ENCODE measurements at regions not wholly inside any gene's neighbourhood (a gene's known extent, or its start where the extent isn't known, plus 50 kb on each side); places are given as distances from the start of the nearest gene placed in this dataset.
"Not testable (repeated sequence)": the region's sequence is repeated elsewhere in the genome, so short reads cannot be mapped to it uniquely, and the experiment has no call there.

- no peak overlapping the region for H3K4me3 Mint-ChIP-seq
- H3K27ac Mint-ChIP-seq, result no peak overlapping the region
- no peaks in the 10 kb centered on the region for H3K4me1 Mint-ChIP-seq
- DNase-seq, result no peak
- no peaks in the 10 kb centered on the region for H3K27me3 Mint-ChIP-seq
- CTCF ChIA-PET, result no interaction called here
- no peaks in the 10 kb centered on the region for H3K36me3 Mint-ChIP-seq
- no peaks in the 10 kb centered on the region for H3K9me3 Mint-ChIP-seq
These were observed 603.6 kb downstream of the FBXO15 start for GRCh38 chr18:73544032-73544431.

GRCh38 chr18:73535990-73536389 lies 611.6 kb downstream of the FBXO15 start:
- no peaks in the 10 kb centered on the region for H3K4me1 Mint-ChIP-seq
- DNase-seq, result no peak

GRCh38 chr18:73535189-73535588 lies 612.4 kb downstream of the FBXO15 start:
- DNase-seq, result no peak
- H3K27me3 Mint-ChIP-seq, result no peaks in the 10 kb centered on the region
- H3K4me3 Mint-ChIP-seq, result no peak overlapping the region
- no peaks in the 10 kb centered on the region for H3K36me3 Mint-ChIP-seq
- H3K9me3 Mint-ChIP-seq, result peaks cover 3% of the 10 kb centered on the region
- no peaks in the 10 kb centered on the region for H3K4me1 Mint-ChIP-seq
- CTCF ChIA-PET, result no interaction called here
- no peak overlapping the region for H3K27ac Mint-ChIP-seq

More at GRCh38 chr18:73535990-73536389, 611.6 kb downstream of the FBXO15 start:
- peaks cover 2% of the 10 kb centered on the region for H3K9me3 Mint-ChIP-seq
- H3K27me3 Mint-ChIP-seq, result no peaks in the 10 kb centered on the region
- no peaks in the 10 kb centered on the region for H3K36me3 Mint-ChIP-seq
- CTCF ChIA-PET, result no interaction called here
- H3K27ac Mint-ChIP-seq, result no peak overlapping the region
- no peak overlapping the region for H3K4me3 Mint-ChIP-seq

DNA sequence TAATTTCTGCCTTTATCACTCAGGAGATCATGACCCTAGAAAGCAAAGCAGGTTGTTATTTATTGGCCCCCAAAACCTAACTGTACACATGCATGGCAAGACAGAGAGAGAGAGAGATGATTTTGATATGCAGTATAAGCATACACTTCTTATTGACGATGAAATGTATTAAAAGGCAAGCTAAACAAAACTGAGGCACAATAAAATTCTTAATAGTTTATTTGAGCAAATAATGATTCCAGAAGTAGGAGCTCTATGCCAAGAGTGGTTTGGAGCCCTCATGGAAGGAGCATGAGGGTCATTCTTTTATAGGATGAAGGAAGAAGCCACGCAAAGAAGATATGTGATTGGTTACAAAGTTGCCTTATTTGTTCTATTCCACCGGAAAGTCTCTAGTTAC lies 616.0 kb downstream of the FBXO15 start:
- Mint-ChIP-seq H3K4me1 (no peaks in the 10 kb centered on the region), H3K9me3 (peaks cover 11% of the 10 kb centered on the region), H3K27me3 (no peaks in the 10 kb centered on the region), H3K27ac (no peak overlapping the region), H3K36me3 (no peaks in the 10 kb centered on the region), H3K4me3 (no peak overlapping the region)
- CTCF ChIA-PET, result no interaction called here
- no peak for DNase-seq

GRCh38 chr18:73528066-73528465 lies 619.6 kb downstream of the FBXO15 start:
- Mint-ChIP-seq H3K27me3 (no peaks in the 10 kb centered on the region), H3K9me3 (peaks cover 11% of the 10 kb centered on the region), H3K4me1 (no peaks in the 10 kb centered on the region), H3K36me3 (no peaks in the 10 kb centered on the region), H3K27ac (no peak overlapping the region), H3K4me3 (no peak overlapping the region)
- CTCF ChIA-PET, result no interaction called here
- DNase-seq, result no peak

DNA sequence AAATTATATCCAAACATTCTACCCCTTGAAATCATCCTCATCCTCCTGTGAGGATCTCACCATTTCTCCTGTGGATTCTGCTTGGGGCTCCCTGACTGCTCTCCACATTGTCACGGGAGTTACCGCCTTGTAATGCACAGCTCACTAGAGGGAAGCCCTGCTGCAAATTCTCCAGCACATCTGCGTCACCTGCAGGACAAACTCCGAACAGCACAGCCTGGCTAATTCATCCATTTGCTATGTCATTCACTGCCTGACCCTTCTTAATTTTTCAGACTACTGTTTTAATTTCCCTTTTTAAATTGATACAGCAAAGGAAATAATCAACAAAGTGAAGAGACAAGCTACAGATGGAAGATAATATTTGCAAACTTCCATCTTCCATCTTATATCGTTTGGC lies 627.4 kb downstream of the FBXO15 start:
- H3K4me1 Mint-ChIP-seq, result no peaks in the 10 kb centered on the region
- H3K27ac Mint-ChIP-seq, result no peak overlapping the region
- H3K9me3 Mint-ChIP-seq, result peaks cover 5% of the 10 kb centered on the region
- no peak for DNase-seq
- CTCF ChIA-PET, result no interaction called here
- no peaks in the 10 kb centered on the region for H3K36me3 Mint-ChIP-seq
- H3K4me3 Mint-ChIP-seq, result no peak overlapping the region
- no peaks in the 10 kb centered on the region for H3K27me3 Mint-ChIP-seq

- H3K36me3 Mint-ChIP-seq, H3K27me3 Mint-ChIP-seq, H3K9me3 Mint-ChIP-seq, H3K27ac Mint-ChIP-seq, H3K4me3 Mint-ChIP-seq, DNase-seq, H3K4me1 Mint-ChIP-seq, CTCF ChIA-PET: not testable (repeated sequence)
These were observed 631.6 kb downstream of the FBXO15 start for GRCh38 chr18:73516056-73516455.

DNA sequence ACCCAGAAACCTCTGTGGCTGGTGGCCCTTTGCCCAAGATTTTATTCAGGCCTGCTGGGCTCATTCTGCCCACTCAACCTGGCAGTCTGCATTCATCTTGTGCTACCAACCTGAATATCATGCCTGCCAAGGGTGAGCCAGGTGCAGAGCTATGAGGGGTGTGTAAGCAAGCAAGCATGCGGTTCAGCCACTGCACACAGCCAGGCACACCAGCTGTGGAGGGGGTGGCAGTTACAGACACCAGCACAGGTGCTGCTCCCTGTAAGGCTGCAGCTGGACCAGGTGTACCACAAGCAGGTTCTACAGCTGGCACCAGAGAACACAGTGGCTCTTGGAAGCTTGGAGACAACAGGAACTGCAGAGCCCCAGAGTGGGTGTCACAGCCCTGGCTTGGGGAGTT lies 633.2 kb downstream of the FBXO15 start:
- no peak overlapping the region for H3K27ac Mint-ChIP-seq
- H3K4me3 Mint-ChIP-seq, result no peak overlapping the region
- H3K36me3 Mint-ChIP-seq, result no peaks in the 10 kb centered on the region
- CTCF ChIA-PET, result no interaction called here
- no peaks in the 10 kb centered on the region for H3K4me1 Mint-ChIP-seq
- DNase-seq, result no peak
- H3K27me3 Mint-ChIP-seq, result no peaks in the 10 kb centered on the region
- H3K9me3 Mint-ChIP-seq, result peaks cover 5% of the 10 kb centered on the region

- no peak overlapping the region for H3K4me3 Mint-ChIP-seq
- peaks cover 2% of the 10 kb centered on the region for H3K9me3 Mint-ChIP-seq
- no peaks in the 10 kb centered on the region for H3K4me1 Mint-ChIP-seq
- no peak for DNase-seq
- H3K27ac Mint-ChIP-seq, result no peak overlapping the region
- H3K27me3 Mint-ChIP-seq, result no peaks in the 10 kb centered on the region
- H3K36me3 Mint-ChIP-seq, result no peaks in the 10 kb centered on the region
- CTCF ChIA-PET, result no interaction called here
These were observed 635.7 kb downstream of the FBXO15 start for GRCh38 chr18:73511771-73512503.

DNA sequence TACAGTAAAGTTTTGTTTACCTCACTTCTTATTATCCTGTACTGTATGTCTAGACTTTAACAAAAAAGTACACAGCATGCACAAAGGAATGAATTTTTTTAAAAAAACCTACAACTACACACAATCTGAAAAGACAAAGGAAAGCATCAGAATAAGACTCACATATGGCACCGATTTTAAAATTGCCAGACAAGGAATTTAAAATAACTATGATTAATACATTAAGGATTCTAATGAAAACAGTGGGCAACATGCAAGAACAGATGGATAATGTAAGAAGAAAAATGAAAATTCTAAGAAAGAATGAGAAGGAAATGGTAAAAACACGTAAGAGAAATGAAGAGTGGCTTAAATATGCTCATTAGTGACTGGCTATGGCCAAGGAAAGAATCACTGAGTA lies 638.2 kb downstream of the FBXO15 start:
- H3K4me1 Mint-ChIP-seq, result no peaks in the 10 kb centered on the region
- no peaks in the 10 kb centered on the region for H3K9me3 Mint-ChIP-seq
- CTCF ChIA-PET, result no interaction called here
- no peaks in the 10 kb centered on the region for H3K36me3 Mint-ChIP-seq
- DNase-seq, result no peak
- no peak overlapping the region for H3K27ac Mint-ChIP-seq
- no peaks in the 10 kb centered on the region for H3K27me3 Mint-ChIP-seq
- H3K4me3 Mint-ChIP-seq, result no peak overlapping the region

GRCh38 chr18:73503326-73503725 lies 635.5 kb upstream of the NETO1 start:
- Mint-ChIP-seq H3K27me3 (no peaks in the 10 kb centered on the region), H3K27ac (no peak overlapping the region), H3K4me3 (no peak overlapping the region), H3K4me1 (no peaks in the 10 kb centered on the region), H3K36me3 (no peaks in the 10 kb centered on the region), H3K9me3 (no peaks in the 10 kb centered on the region)
- no peak for DNase-seq
- CTCF ChIA-PET, result no interaction called here

DNA sequence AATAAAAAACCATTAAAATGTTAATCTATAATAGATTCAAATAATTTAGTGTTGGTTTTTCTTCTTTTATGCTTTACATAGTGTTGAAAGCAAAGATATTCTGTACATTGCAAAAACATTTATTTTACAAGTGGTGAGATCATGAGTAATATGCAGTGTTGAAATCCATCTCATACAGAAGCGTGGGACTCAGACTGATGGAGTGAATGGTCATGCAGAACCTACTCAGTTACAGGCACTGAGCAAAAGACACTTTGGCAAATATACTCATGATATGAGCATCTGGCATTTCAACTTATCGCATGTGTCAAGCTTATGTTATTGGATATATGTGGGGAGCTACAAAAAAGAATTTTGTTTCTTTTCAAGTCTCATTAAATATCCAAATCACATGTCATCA lies 620.2 kb upstream of the NETO1 start:
- CTCF ChIA-PET, result no interaction called here
- no peak for DNase-seq
- Mint-ChIP-seq H3K36me3 (no peaks in the 10 kb centered on the region), H3K4me1 (no peaks in the 10 kb centered on the region), H3K27ac (no peak overlapping the region), H3K9me3 (peaks cover 1% of the 10 kb centered on the region), H3K4me3 (no peak overlapping the region), H3K27me3 (no peaks in the 10 kb centered on the region)

DNA sequence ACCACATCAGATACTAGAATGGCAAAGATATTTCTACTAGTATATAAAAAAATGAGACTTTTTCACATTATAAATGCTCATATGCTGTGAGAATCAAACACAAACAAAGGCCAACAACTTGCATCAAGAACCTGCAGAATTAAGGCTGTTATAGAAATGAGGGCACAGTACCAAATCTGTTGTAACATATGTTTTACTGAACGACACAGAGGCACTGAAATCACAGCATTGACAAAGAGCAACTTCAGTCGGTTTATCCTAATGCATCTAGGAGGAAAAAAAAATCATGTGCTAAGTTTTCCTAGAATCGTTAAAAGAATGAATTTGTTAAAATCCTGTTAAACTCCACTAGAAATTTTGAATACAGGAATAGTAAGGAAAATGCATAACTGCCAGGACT lies 617.4 kb upstream of the NETO1 start:
- no peak overlapping the region for H3K4me3 Mint-ChIP-seq
- no peak overlapping the region for H3K27ac Mint-ChIP-seq
- CTCF ChIA-PET, result no interaction called here
- H3K4me1 Mint-ChIP-seq, result no peaks in the 10 kb centered on the region
- no peaks in the 10 kb centered on the region for H3K27me3 Mint-ChIP-seq
- H3K9me3 Mint-ChIP-seq, result no peaks in the 10 kb centered on the region
- no peak for DNase-seq
- no peaks in the 10 kb centered on the region for H3K36me3 Mint-ChIP-seq

DNA sequence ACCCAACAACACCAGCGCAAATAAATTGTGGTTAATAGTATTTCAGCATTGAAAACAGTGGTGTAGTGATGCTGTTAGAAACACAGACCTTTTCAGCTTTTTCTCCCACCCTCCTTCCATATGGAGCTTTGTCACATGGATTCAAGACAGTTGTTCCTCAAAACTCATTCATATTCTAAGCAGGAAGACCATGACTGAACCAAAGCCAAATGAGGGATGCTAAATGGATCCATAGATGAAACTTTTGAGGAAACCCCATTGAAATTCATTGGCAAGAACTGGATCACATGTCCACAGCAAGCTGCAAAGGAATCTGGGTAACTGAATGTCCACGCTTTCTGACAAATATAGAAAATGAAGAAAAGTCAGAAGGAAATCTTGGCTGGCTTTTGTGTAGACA lies 615.1 kb upstream of the NETO1 start:
- H3K9me3 Mint-ChIP-seq, result peaks cover 4% of the 10 kb centered on the region
- DNase-seq, result no peak
- CTCF ChIA-PET, result no interaction called here
- H3K27me3 Mint-ChIP-seq, result no peaks in the 10 kb centered on the region
- H3K4me1 Mint-ChIP-seq, result no peaks in the 10 kb centered on the region
- no peaks in the 10 kb centered on the region for H3K36me3 Mint-ChIP-seq
- no peak overlapping the region for H3K4me3 Mint-ChIP-seq
- no peak overlapping the region for H3K27ac Mint-ChIP-seq

GRCh38 chr18:73479477-73479876 lies 611.7 kb upstream of the NETO1 start:
- H3K4me3 Mint-ChIP-seq, result no peak overlapping the region
- peaks cover 4% of the 10 kb centered on the region for H3K9me3 Mint-ChIP-seq
- no peaks in the 10 kb centered on the region for H3K27me3 Mint-ChIP-seq
- CTCF ChIA-PET, result no interaction called here
- no peaks in the 10 kb centered on the region for H3K4me1 Mint-ChIP-seq
- no peaks in the 10 kb centered on the region for H3K36me3 Mint-ChIP-seq
- no peak overlapping the region for H3K27ac Mint-ChIP-seq
- DNase-seq, result no peak

DNA sequence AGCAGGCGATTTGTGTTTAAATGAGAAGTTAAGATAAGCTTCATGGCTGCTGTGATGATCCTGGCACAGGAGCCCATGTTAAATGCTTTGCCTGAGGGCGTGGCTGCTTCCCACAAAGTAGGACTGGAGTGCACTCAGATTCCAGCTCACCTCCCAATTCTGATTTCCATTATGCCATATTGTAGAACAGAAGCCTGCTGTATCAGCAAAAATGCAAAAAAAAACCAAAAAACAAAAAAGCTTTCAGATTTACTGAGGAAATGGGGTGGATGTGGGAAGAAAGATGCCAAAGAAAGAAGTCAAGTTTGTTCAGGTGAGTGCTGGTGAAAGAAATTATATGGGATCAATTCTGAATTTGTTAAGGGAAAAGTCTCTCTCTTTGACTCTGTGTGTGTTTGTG lies 610.4 kb upstream of the NETO1 start:
- Mint-ChIP-seq H3K27me3 (no peaks in the 10 kb centered on the region), H3K36me3 (no peaks in the 10 kb centered on the region), H3K9me3 (peaks cover 4% of the 10 kb centered on the region), H3K4me3 (no peak overlapping the region), H3K4me1 (no peaks in the 10 kb centered on the region), H3K27ac (no peak overlapping the region)
- DNase-seq, result no peak
- CTCF ChIA-PET, result no interaction called here

Data from activated naive CD4-positive, alpha-beta T cell treated with anti-CD3 and anti-CD28 coated beads, Interleukin-2, amount 10 ng/mL, durations not matched to agents 7 days and 5 days (primary cell).